SK-N-SH (cell line): ENCODE measurements at regions not wholly inside any gene's neighbourhood (a gene's known extent, or its start where the extent isn't known, plus 50 kb on each side); places are given as distances from the start of the nearest gene placed in this dataset.

Experiments used
- CTCF ChIP-seq: fragments of 200-600 bp; sonication (generic); IDR thresholded peaks from 2 replicates; pipeline ENCODE4 v1.6.1; 2017; ENCODE audit warnings: antibody characterized with exemption, mild to moderate bottlenecking, moderate library complexity
- POLR2AphosphoS5 ChIP-seq: IDR thresholded peaks from 2 replicates; pipeline ENCODE4 v1.6.1; 2012; ENCODE audit warnings: low read depth, low read length
- ZBTB33 ChIP-seq: IDR thresholded peaks from 2 replicates; pipeline ENCODE4 v1.4.0; 2012; ENCODE audit warnings: low read depth, borderline replicate concordance
- TF ChIP-seq, protein P1 (sequence below): fragments of 150-350 bp; IDR thresholded peaks from 2 replicates; pipeline ENCODE4 v1.6.1; 2017; ENCODE audit warnings: antibody characterized with exemption, low read length, low read depth, borderline replicate concordance

DNA sequence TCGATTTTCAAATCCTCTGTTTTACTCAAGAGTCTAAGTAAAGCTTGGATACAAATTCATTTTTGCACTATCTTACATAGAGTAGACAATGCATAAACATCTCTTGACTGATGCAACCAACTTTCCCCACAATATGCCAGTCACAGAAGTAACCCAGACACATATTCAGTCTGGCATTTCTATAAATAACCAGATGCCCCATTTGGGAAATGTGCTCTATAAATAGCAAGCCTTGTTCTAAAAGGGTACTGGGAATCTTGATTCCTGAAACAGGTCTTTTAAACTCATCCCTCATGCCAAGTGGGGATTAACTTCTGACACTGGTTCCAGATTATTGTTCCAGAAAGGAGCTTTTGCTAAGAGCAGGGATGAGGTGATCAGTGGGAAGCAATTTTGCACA lies 411.7 kb downstream of the EPM2A start:
- TF ChIP-seq, protein P1, sequence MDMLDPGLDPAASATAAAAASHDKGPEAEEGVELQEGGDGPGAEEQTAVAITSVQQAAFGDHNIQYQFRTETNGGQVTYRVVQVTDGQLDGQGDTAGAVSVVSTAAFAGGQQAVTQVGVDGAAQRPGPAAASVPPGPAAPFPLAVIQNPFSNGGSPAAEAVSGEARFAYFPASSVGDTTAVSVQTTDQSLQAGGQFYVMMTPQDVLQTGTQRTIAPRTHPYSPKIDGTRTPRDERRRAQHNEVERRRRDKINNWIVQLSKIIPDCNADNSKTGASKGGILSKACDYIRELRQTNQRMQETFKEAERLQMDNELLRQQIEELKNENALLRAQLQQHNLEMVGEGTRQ, result no peak
- no peak for TF ChIP-seq CTCF
- TF ChIP-seq POLR2AphosphoS5, result no peak
- no peak for TF ChIP-seq ZBTB33
